Liver (tissue), 8 donors: ENCODE measurements at regions not wholly inside any gene's neighbourhood (a gene's known extent, or its start where the extent isn't known, plus 50 kb on each side); places are given as distances from the start of the nearest gene placed in this dataset.

ENCODE experiments used
- DNase-seq: peaks from one replicate; pipeline ENCODE4 v3.0.0-alpha.2; 2017; ENCODE audit warnings: low spot score
- H3K27ac ChIP-seq, 2 donors: one replicate each; pipeline ENCODE4 v1.7.0; 2013; ENCODE audit warnings: inconsistent platforms in 2 of 2, low read length in 2 of 2, control low read depth in 1 of 2, low read depth in 1 of 2, mild to moderate bottlenecking in 1 of 2
- H3K27me3 ChIP-seq, 4 donors: one replicate each; pipeline versions ENCODE4 v1.6.1 to v1.7.0; 2013; ENCODE audit warnings: low read length in 3 of 4, inconsistent platforms in 1 of 4, mild to moderate bottlenecking in 1 of 4, moderate library complexity in 1 of 4; ENCODE audit not compliant: control insufficient read depth in 4 of 4, insufficient read depth in 4 of 4
- H3K36me3 ChIP-seq, 4 donors: one replicate each; pipeline versions ENCODE4 v1.6.1 to v1.7.0; 2013; ENCODE audit warnings: low read length in 3 of 4, mild to moderate bottlenecking in 3 of 4, low read depth in 1 of 4, moderate library complexity in 1 of 4; ENCODE audit not compliant: control insufficient read depth in 4 of 4, insufficient read depth in 3 of 4
- H3K4me1 ChIP-seq, 4 donors: one replicate each; pipeline versions ENCODE4 v1.6.1 to v1.7.0; 2013; ENCODE audit warnings: low read length in 3 of 4, mild to moderate bottlenecking in 3 of 4, moderate library complexity in 1 of 4; ENCODE audit not compliant: control insufficient read depth in 4 of 4, insufficient read depth in 4 of 4
- H3K4me3 ChIP-seq, 3 donors: one replicate each; pipeline versions ENCODE4 v1.6.1 to v1.7.0; 2013; ENCODE audit warnings: low read length in 3 of 3, control low read depth in 1 of 3, low read depth in 1 of 3, mild to moderate bottlenecking in 1 of 3
- H3K9ac ChIP-seq, 2 donors: one replicate each; pipeline ENCODE4 v1.7.0; 2013; ENCODE audit warnings: low read length in 2 of 2, mild to moderate bottlenecking in 2 of 2, moderate library complexity in 2 of 2, control low read depth in 1 of 2, low read depth in 1 of 2
- H3K9me3 ChIP-seq, 4 donors: one replicate each; pipeline versions ENCODE4 v1.6.1 to v1.7.0; 2013; ENCODE audit warnings: low read length in 3 of 4; ENCODE audit not compliant: control insufficient read depth in 4 of 4
- ATF3 ChIP-seq: IDR thresholded peaks from 2 replicates; pipeline ENCODE4 v1.6.1; 2016; ENCODE audit warnings: antibody characterized with exemption
- CTCF ChIP-seq: fragments of 150-350 bp; IDR thresholded peaks from 2 replicates; pipeline ENCODE4 v1.5.1; 2017; ENCODE audit warnings: improper control_type of control experiment, low read depth, low read length; ENCODE audit not compliant: missing input control
- EGR1 ChIP-seq, 2 donors: IDR thresholded peaks; 2 replicates each; pipeline ENCODE4 v1.6.1; 2016 to 2018; ENCODE audit warnings: antibody characterized with exemption in 2 of 2, low read depth in 2 of 2
- FOXA1 ChIP-seq: IDR thresholded peaks from 2 replicates; pipeline ENCODE4 v1.6.1; 2016; ENCODE audit warnings: antibody characterized with exemption
- FOXA2 ChIP-seq: IDR thresholded peaks from 2 replicates; pipeline ENCODE4 v1.6.1; 2016; ENCODE audit warnings: antibody characterized with exemption
- HNF4A ChIP-seq, 2 donors: conservative IDR thresholded peaks; 2 replicates each; pipeline ENCODE4 v1.6.1; 2016; ENCODE audit warnings: antibody characterized with exemption in 2 of 2, mild to moderate bottlenecking in 2 of 2
- HNF4G ChIP-seq: IDR thresholded peaks from 2 replicates; pipeline ENCODE4 v1.6.1; 2016; ENCODE audit warnings: antibody characterized with exemption
- JUND ChIP-seq, 2 donors: IDR thresholded peaks; 2 replicates each; pipeline ENCODE4 v1.6.1; 2016; ENCODE audit warnings: antibody characterized with exemption in 2 of 2
- MAX ChIP-seq: IDR thresholded peaks from 2 replicates; pipeline ENCODE4 v1.6.1; 2016; ENCODE audit warnings: antibody characterized with exemption
- NR2F2 ChIP-seq: IDR thresholded peaks from 2 replicates; pipeline ENCODE4 v1.6.1; 2016; ENCODE audit warnings: antibody characterized with exemption
- RAD21 ChIP-seq, 2 donors: IDR thresholded peaks; 2 replicates each; pipeline ENCODE4 v1.6.1; 2016; ENCODE audit warnings: antibody characterized with exemption in 2 of 2, mild to moderate bottlenecking in 2 of 2
- REST ChIP-seq: IDR thresholded peaks from 2 replicates; pipeline ENCODE4 v1.6.1; 2016; ENCODE audit warnings: antibody characterized with exemption, mild to moderate bottlenecking
- RXRA ChIP-seq, 2 donors: IDR thresholded peaks; 2 replicates each; pipeline ENCODE4 v1.6.1; 2017 to 2018; ENCODE audit warnings: antibody characterized with exemption in 2 of 2, mild to moderate bottlenecking in 1 of 2
- SP1 ChIP-seq: IDR thresholded peaks from 2 replicates; pipeline ENCODE4 v1.6.1; 2018; ENCODE audit warnings: antibody characterized with exemption, mild to moderate bottlenecking
- TAF1 ChIP-seq: conservative IDR thresholded peaks from 2 replicates; pipeline ENCODE4 v1.6.1; 2016; ENCODE audit warnings: antibody characterized with exemption, mild to moderate bottlenecking
- YY1 ChIP-seq: IDR thresholded peaks from 2 replicates; pipeline ENCODE4 v1.6.1; 2016; ENCODE audit warnings: antibody characterized with exemption, mild to moderate bottlenecking
- ZBTB33 ChIP-seq: IDR thresholded peaks from 2 replicates; pipeline ENCODE4 v1.6.1; 2016; ENCODE audit warnings: antibody characterized with exemption
- WGBS: extraction: QIAGEN DNeasy Blood & Tissue Kit; methylation state at CpG from one replicate; pipeline ENCODE4 v1.1.7; 2013; 5-methylcytosine and 5-hydroxymethylcytosine counted together
- donor health status: healthy.
- donor health status: healthy.
- donor health status: healthy.
- donor health status: healthy.
- donor health status: healthy.

GRCh38 chr1:55530749-55531478 lies 315.8 kb upstream of the USP24 start (continued):
- no peak for TF ChIP-seq REST

- Histone ChIP-seq H3K9ac (no peak overlapping the region), H3K27me3 (no peaks in the 10 kb centered on the region), H3K4me3 (no peak overlapping the region), H3K9me3 (no peaks in the 10 kb centered on the region), H3K4me1 (no peaks in the 10 kb centered on the region), H3K27ac (no peak overlapping the region), H3K36me3 (no peaks in the 10 kb centered on the region)
- TF ChIP-seq SP1: no peak
- TF ChIP-seq JUND (IDR thresholded peaks at IDR 0.05): no peak
- no peak for TF ChIP-seq FOXA1
- TF ChIP-seq FOXA2: no peak
- no peak for TF ChIP-seq HNF4G
- no peak for TF ChIP-seq RAD21 (IDR thresholded peaks at IDR 0.05)
- DNase-seq: no peak
- 96% methylated on average over 4 of the region's 4 CpGs for WGBS
Measured at GRCh38 chr1:55529017-55529416, 313.9 kb upstream of the USP24 start.

GRCh38 chr1:55527831-55528230 lies 312.7 kb upstream of the USP24 start:
- WGBS: 88% methylated on average over 1 of the region's 1 CpG
- Histone ChIP-seq H3K36me3 (no peaks in the 10 kb centered on the region), H3K9ac (no peak overlapping the region), H3K4me3 (no peak overlapping the region), H3K9me3 (no peaks in the 10 kb centered on the region), H3K27me3 (no peaks in the 10 kb centered on the region), H3K27ac (no peak overlapping the region), H3K4me1 (no peaks in the 10 kb centered on the region)
- TF ChIP-seq FOXA1: no peak
- no peak for TF ChIP-seq YY1
- TF ChIP-seq ATF3: no peak
- no peak for TF ChIP-seq MAX
- TF ChIP-seq REST: no peak
- TF ChIP-seq EGR1 (IDR thresholded peaks at IDR 0.05; ENCODE audit: low read depth in 2 of 2): no peak
- no peak for TF ChIP-seq TAF1
- TF ChIP-seq NR2F2: no peak
- TF ChIP-seq ZBTB33: no peak
- no peak for TF ChIP-seq SP1
- TF ChIP-seq RXRA (IDR thresholded peaks at IDR 0.05): no peak
- no peak for TF ChIP-seq HNF4A (conservative IDR thresholded peaks at IDR 0.05)
- TF ChIP-seq CTCF: no peak
- TF ChIP-seq HNF4G: no peak
- no peak for DNase-seq
